ENCODE measurements at regions not wholly inside any gene's neighbourhood (a gene's known extent, or its start where the extent isn't known, plus 50 kb on each side); places are given as distances from the start of the nearest gene placed in this dataset.

DNA sequence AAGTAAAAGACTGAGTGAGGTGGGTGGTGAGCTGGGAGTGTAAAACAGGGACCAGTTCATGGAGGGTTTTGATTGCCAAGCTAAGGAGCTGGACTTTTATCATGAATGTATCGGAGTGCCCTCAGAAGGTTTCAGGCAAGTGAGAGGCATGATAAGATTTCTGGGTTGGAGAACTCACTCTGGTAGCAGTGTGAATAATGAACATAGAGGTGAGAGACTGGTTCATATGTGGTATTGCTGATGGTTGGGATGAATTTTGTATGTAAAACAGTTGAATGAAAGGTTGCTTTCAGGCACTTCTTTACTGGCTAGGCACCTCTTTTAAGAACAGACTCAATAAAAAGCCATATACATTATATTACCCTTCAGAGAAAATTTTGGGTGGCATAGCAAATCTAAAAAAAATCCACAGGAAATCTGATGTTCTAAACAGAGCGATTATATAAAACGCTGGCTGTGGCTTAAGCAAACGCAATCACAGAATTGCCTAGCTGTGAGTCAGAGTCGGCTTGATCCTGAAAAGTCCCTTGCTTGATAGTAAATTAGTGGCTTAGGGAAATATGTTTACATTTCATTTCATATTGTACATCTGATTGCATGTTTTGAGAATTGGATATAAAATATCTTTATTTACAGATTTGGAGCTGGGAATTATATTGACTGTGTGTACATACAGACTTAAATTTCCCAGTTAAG is 92.9 kb upstream of the HDAC9 start:
- peaks cover 6% of the 10 kb centered on the region for H3K4me1 Mint-ChIP-seq
- no peak overlapping the region for H3K9ac ChIP-seq
- H4K20me1 ChIP-seq (ENCODE audit: low read depth): no peaks in the 10 kb centered on the region
- H3K4me1 ChIP-seq: peaks cover 11% of the 10 kb centered on the region
- no peak overlapping the region for H2AFZ ChIP-seq (replicated peaks)
- no peaks in the 10 kb centered on the region for H3K36me3 Mint-ChIP-seq
- H3K4me3 ChIP-seq: no peak overlapping the region
- TF ChIP-seq EZH2 (IDR thresholded peaks at IDR 0.05): no peak
- TF ChIP-seq, protein P1, sequence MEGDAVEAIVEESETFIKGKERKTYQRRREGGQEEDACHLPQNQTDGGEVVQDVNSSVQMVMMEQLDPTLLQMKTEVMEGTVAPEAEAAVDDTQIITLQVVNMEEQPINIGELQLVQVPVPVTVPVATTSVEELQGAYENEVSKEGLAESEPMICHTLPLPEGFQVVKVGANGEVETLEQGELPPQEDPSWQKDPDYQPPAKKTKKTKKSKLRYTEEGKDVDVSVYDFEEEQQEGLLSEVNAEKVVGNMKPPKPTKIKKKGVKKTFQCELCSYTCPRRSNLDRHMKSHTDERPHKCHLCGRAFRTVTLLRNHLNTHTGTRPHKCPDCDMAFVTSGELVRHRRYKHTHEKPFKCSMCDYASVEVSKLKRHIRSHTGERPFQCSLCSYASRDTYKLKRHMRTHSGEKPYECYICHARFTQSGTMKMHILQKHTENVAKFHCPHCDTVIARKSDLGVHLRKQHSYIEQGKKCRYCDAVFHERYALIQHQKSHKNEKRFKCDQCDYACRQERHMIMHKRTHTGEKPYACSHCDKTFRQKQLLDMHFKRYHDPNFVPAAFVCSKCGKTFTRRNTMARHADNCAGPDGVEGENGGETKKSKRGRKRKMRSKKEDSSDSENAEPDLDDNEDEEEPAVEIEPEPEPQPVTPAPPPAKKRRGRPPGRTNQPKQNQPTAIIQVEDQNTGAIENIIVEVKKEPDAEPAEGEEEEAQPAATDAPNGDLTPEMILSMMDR (IDR thresholded peaks at IDR 0.05): no peak
- no peak for TF ChIP-seq EZH2phosphoT487 (IDR thresholded peaks at IDR 0.05)
- H3K27ac Mint-ChIP-seq: no peak overlapping the region
- H3K4me3 Mint-ChIP-seq: no peak overlapping the region
- H3K4me2 ChIP-seq: no peak overlapping the region
- H3K27ac ChIP-seq: no peak overlapping the region
- H3K9me3 ChIP-seq (ENCODE audit: low read depth): no peaks in the 10 kb centered on the region
- no peaks in the 10 kb centered on the region for H3K9me3 Mint-ChIP-seq
- no peaks in the 10 kb centered on the region for H3F3A ChIP-seq (ENCODE audit: low read depth)
- H3K27me3 ChIP-seq: no peaks in the 10 kb centered on the region
- DNase-seq (ENCODE audit: low spot score): no peak
- no peaks in the 10 kb centered on the region for H3K79me2 ChIP-seq (ENCODE audit: low read depth)
- H3K36me3 ChIP-seq: no peaks in the 10 kb centered on the region
- H3K27me3 Mint-ChIP-seq (ENCODE audit: insufficient read depth, low read depth): peaks cover 2% of the 10 kb centered on the region

DNA sequence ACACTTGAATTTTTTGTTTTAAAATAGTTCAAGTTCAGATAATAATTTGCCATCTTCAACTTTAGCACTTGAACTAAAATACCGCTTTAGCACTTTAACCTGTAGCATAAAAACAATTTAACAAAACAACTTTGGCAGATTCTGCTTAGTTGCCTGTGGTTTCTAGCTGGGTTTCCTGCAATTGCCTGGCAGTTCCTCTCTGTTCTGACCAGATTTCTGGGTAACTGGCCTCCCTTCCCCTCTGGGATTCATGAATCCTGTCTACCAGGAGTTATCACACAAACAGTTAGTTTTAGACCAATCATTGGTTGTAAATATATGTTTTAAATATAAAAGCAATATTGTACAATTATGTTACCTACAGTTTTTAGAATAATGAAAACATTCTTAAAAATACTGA is 89.8 kb upstream of the HDAC9 start:
- Mint-ChIP-seq H3K27ac (no peak overlapping the region), H3K4me1 (peaks cover 3% of the 10 kb centered on the region), H3K36me3 (no peaks in the 10 kb centered on the region), H3K9me3 (no peaks in the 10 kb centered on the region), H3K27me3 (ENCODE audit: insufficient read depth, low read depth) (peaks cover 2% of the 10 kb centered on the region), H3K4me3 (no peak overlapping the region)
- no peaks in the 10 kb centered on the region for H4K20me1 ChIP-seq (ENCODE audit: low read depth)
- H3K4me3 ChIP-seq: no peak overlapping the region
- H3K79me2 ChIP-seq (ENCODE audit: low read depth): no peaks in the 10 kb centered on the region
- no peaks in the 10 kb centered on the region for H3K27me3 ChIP-seq
- H2AFZ ChIP-seq (replicated peaks): no peak overlapping the region
- no peak overlapping the region for H3K9ac ChIP-seq
- no peak overlapping the region for H3K4me2 ChIP-seq
- no peaks in the 10 kb centered on the region for H3K36me3 ChIP-seq
- no peaks in the 10 kb centered on the region for H3K4me1 ChIP-seq
- no peak overlapping the region for H3K27ac ChIP-seq
- no peak for DNase-seq (ENCODE audit: low spot score)
- TF ChIP-seq EZH2phosphoT487 (IDR thresholded peaks at IDR 0.05) (no peak), EZH2 (IDR thresholded peaks at IDR 0.05) (no peak)
- TF ChIP-seq, protein P1 (IDR thresholded peaks at IDR 0.05): no peak
- no peaks in the 10 kb centered on the region for H3F3A ChIP-seq (ENCODE audit: low read depth)
- no peaks in the 10 kb centered on the region for H3K9me3 ChIP-seq (ENCODE audit: low read depth)

- Histone ChIP-seq H3K4me2 (no peak overlapping the region), H3F3A (ENCODE audit: low read depth) (no peaks in the 10 kb centered on the region), H3K9ac (no peak overlapping the region), H3K27me3 (no peaks in the 10 kb centered on the region), H3K27ac (no peak overlapping the region), H4K20me1 (ENCODE audit: low read depth) (no peaks in the 10 kb centered on the region), H3K4me1 (no peaks in the 10 kb centered on the region), H3K36me3 (no peaks in the 10 kb centered on the region), H2AFZ (replicated peaks) (no peak overlapping the region), H3K9me3 (ENCODE audit: low read depth) (no peaks in the 10 kb centered on the region), H3K79me2 (ENCODE audit: low read depth) (no peaks in the 10 kb centered on the region), H3K4me3 (no peak overlapping the region)
- Mint-ChIP-seq H3K36me3 (no peaks in the 10 kb centered on the region), H3K9me3 (no peaks in the 10 kb centered on the region), H3K4me3 (no peak overlapping the region), H3K27me3 (ENCODE audit: insufficient read depth, low read depth) (peaks cover 2% of the 10 kb centered on the region), H3K4me1 (peaks cover 3% of the 10 kb centered on the region), H3K27ac (no peak overlapping the region)
- no peak for DNase-seq (ENCODE audit: low spot score)
- no peak for TF ChIP-seq EZH2phosphoT487 (IDR thresholded peaks at IDR 0.05)
- no peak for TF ChIP-seq EZH2 (IDR thresholded peaks at IDR 0.05)
- TF ChIP-seq, protein P1 (IDR thresholded peaks at IDR 0.05): no peak
Measured at GRCh38 chr7:18407385-18407784, 88.2 kb upstream of the HDAC9 start.

All from neural progenitor cell (in vitro differentiated cells).